ENCODE measurements at regions not wholly inside any gene's neighbourhood (a gene's known extent, or its start where the extent isn't known, plus 50 kb on each side); places are given as distances from the start of the nearest gene placed in this dataset.
"Not testable (repeated sequence)": the region's sequence is repeated elsewhere in the genome, so short reads cannot be mapped to it uniquely, and the experiment has no call there.

DNA sequence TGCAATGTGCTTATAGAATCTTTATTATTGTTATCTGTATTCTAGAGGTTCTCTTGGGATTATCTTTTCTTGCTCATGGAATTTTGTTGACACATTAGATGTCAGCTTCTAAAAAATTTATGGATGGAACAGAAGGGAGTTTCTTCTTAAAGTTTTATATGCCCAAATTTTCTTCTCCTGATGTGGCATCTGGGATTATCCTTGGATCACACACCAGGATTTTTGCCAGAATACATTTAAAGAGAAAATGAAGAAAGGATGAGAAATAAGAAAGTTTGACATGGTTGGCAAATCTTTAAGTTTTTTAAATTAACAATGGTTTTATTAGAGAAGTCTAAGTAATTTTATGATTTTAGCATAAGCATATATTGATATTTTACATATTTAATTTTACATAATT is 706.7 kb upstream of the TMEFF2 start:
- H3K4me3 Mint-ChIP-seq: no peak overlapping the region
- intact Hi-C loops (cut with micrococcal nuclease): no loop called here
- ATAC-seq (ENCODE audit: low read depth) (no peak), DNase-seq (no peak)
- Histone ChIP-seq H3K4me1 (ENCODE audit: control insufficient read depth in 2 of 2, insufficient read depth in 2 of 2, low read length in 2 of 2) (no peaks in the 10 kb centered on the region), H3K79me2 (ENCODE audit: control insufficient read depth, insufficient read depth, low read length) (no peaks in the 10 kb centered on the region), H3K4me2 (replicated peaks; ENCODE audit: low read depth, low read length, poor library complexity, severe bottlenecking) (no peak overlapping the region), H3K9me3 (ENCODE audit: control extremely low read depth in 1 of 3, control insufficient read depth in 2 of 3, insufficient read depth in 1 of 3, low read length in 2 of 3) (peaks cover 0 to 1% (median 0%) of the 10 kb centered on the region in 3 donors), H2AFZ (ENCODE audit: insufficient read depth, low read depth, low read length, poor library complexity, severe bottlenecking) (no peak overlapping the region), H3K27me3 (replicated peaks in 1 of 4; ENCODE audit: control extremely low read depth in 1 of 4, control insufficient read depth in 3 of 4, insufficient read depth in 4 of 4, low read length in 3 of 4) (no peaks in the 10 kb centered on the region), H3K27ac (ENCODE audit: low read length in 2 of 2) (no peak overlapping the region), H4K20me1 (ENCODE audit: control insufficient read depth, insufficient read depth, low read length, poor library complexity, severe bottlenecking) (no peaks in the 10 kb centered on the region), H3K9ac (ENCODE audit: low read length) (no peak overlapping the region), H3K36me3 (replicated peaks in 1 of 2; ENCODE audit: control extremely low read depth in 1 of 2, control insufficient read depth in 1 of 2, extremely low read depth in 1 of 2, insufficient read depth in 2 of 2, low read length in 1 of 2) (no peaks in the 10 kb centered on the region), H3K4me3 (ENCODE audit: control extremely low read depth in 1 of 5, extremely low read depth in 1 of 5, insufficient read depth in 1 of 5, low read depth in 2 of 5, low read length in 4 of 5) (no peak overlapping the region)
- no peak for TF ChIP-seq EZH2 (IDR thresholded peaks at IDR 0.05; ENCODE audit: borderline replicate concordance, insufficient read depth, low read depth, low read length, poor library complexity, severe bottlenecking)
- TF ChIP-seq, protein P1, sequence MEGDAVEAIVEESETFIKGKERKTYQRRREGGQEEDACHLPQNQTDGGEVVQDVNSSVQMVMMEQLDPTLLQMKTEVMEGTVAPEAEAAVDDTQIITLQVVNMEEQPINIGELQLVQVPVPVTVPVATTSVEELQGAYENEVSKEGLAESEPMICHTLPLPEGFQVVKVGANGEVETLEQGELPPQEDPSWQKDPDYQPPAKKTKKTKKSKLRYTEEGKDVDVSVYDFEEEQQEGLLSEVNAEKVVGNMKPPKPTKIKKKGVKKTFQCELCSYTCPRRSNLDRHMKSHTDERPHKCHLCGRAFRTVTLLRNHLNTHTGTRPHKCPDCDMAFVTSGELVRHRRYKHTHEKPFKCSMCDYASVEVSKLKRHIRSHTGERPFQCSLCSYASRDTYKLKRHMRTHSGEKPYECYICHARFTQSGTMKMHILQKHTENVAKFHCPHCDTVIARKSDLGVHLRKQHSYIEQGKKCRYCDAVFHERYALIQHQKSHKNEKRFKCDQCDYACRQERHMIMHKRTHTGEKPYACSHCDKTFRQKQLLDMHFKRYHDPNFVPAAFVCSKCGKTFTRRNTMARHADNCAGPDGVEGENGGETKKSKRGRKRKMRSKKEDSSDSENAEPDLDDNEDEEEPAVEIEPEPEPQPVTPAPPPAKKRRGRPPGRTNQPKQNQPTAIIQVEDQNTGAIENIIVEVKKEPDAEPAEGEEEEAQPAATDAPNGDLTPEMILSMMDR (IDR thresholded peaks at IDR 0.05): no peak
- H3K4me1 Mint-ChIP-seq: no peaks in the 10 kb centered on the region
- ChIA-PET CTCF (no interaction called here), POLR2A (no interaction called here)
- no peaks in the 10 kb centered on the region for H3K27me3 Mint-ChIP-seq
- H3K9me3 Mint-ChIP-seq (ENCODE audit: insufficient read depth): no peaks in the 10 kb centered on the region
- no peak overlapping the region for H3K27ac Mint-ChIP-seq

DNA sequence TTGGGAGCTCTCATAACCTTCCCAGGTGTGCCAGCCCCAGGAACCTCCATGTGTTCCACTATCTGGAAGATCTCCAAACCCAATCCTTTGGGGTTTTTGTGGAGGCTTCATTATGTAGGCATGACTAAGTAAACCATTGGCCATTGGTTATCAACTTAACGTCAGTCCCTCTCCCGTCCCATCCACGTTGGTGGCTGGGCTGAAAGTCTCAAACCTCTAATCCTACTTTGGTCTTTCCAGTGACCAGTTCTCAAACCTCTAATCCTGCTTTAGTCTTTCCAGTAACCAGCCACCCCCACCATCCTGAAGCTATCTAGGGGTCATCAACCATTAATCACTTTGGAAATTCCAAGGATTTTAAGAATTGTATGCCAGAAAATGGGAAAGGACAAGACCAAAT is 704.7 kb upstream of the TMEFF2 start:
- Histone ChIP-seq H3K9me3 (ENCODE audit: control extremely low read depth in 1 of 3, control insufficient read depth in 2 of 3, insufficient read depth in 1 of 3, low read length in 2 of 3) (peaks cover 0 to 1% (median 0%) of the 10 kb centered on the region in 3 donors), H3K27me3 (replicated peaks in 1 of 4; ENCODE audit: control extremely low read depth in 1 of 4, control insufficient read depth in 3 of 4, insufficient read depth in 4 of 4, low read length in 3 of 4) (no peaks in the 10 kb centered on the region), H4K20me1 (ENCODE audit: control insufficient read depth, insufficient read depth, low read length, poor library complexity, severe bottlenecking) (no peaks in the 10 kb centered on the region), H3K9ac (ENCODE audit: low read length) (no peak overlapping the region), H3K27ac (ENCODE audit: low read length in 2 of 2) (no peak overlapping the region), H3K36me3 (replicated peaks in 1 of 2; ENCODE audit: control extremely low read depth in 1 of 2, control insufficient read depth in 1 of 2, extremely low read depth in 1 of 2, insufficient read depth in 2 of 2, low read length in 1 of 2) (no peaks in the 10 kb centered on the region), H3K4me3 (ENCODE audit: control extremely low read depth in 1 of 5, extremely low read depth in 1 of 5, insufficient read depth in 1 of 5, low read depth in 2 of 5, low read length in 4 of 5) (no peak overlapping the region), H3K4me1 (ENCODE audit: control insufficient read depth in 2 of 2, insufficient read depth in 2 of 2, low read length in 2 of 2) (no peaks in the 10 kb centered on the region), H3K4me2 (replicated peaks; ENCODE audit: low read depth, low read length, poor library complexity, severe bottlenecking) (no peak overlapping the region), H2AFZ (ENCODE audit: insufficient read depth, low read depth, low read length, poor library complexity, severe bottlenecking) (no peak overlapping the region), H3K79me2 (ENCODE audit: control insufficient read depth, insufficient read depth, low read length) (no peaks in the 10 kb centered on the region)
- Mint-ChIP-seq H3K4me1 (no peaks in the 10 kb centered on the region), H3K27me3 (no peaks in the 10 kb centered on the region), H3K27ac (no peak overlapping the region), H3K9me3 (ENCODE audit: insufficient read depth) (no peaks in the 10 kb centered on the region), H3K4me3 (no peak overlapping the region)
- ChIA-PET POLR2A (no interaction called here), CTCF (no interaction called here)
- TF ChIP-seq EZH2 (IDR thresholded peaks at IDR 0.05; ENCODE audit: borderline replicate concordance, insufficient read depth, low read depth, low read length, poor library complexity, severe bottlenecking): no peak
- TF ChIP-seq, protein P1 (IDR thresholded peaks at IDR 0.05): no peak
- ATAC-seq (ENCODE audit: low read depth) (no peak), DNase-seq (no peak)
- intact Hi-C loops (cut with micrococcal nuclease): no loop called here
- WGBS (ENCODE audit: insufficient coverage): 94% methylated on average over 2 of the region's 3 CpGs

DNA sequence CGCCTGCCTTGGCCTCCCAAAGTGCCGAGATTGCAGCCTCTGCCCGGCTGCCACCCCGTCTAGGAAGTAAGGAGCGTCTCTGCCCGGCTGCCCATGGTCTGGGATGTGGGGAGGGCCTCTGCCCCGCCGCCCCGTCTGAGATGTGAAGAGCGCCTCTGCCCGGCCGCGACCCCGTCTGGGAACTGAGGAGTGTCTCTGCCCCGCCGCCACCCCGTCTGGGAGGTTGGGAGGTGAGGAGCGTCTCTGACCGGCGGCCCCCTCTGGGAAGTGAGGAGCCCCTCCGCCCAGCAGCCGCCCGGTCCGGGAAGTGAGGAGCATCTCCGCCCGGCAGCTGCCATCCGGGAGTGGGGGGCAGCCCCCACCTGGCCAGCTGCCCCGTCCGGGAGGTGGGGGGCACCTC is 699.2 kb upstream of the TMEFF2 start:
- not testable (repeated sequence) for DNase-seq; H3K27ac ChIP-seq (ENCODE audit: low read length in 2 of 2)

More for the DNA sequence above, 699.2 kb upstream of the TMEFF2 start:
- H3K27me3 Mint-ChIP-seq; H3K4me1 Mint-ChIP-seq; CTCF ChIA-PET; H3K27ac Mint-ChIP-seq; H3K4me3 ChIP-seq (ENCODE audit: control extremely low read depth in 1 of 5, extremely low read depth in 1 of 5, insufficient read depth in 1 of 5, low read depth in 2 of 5, low read length in 4 of 5); POLR2A ChIA-PET; H3K9me3 Mint-ChIP-seq (ENCODE audit: insufficient read depth); ATAC-seq (ENCODE audit: low read depth); H3K79me2 ChIP-seq (ENCODE audit: control insufficient read depth, insufficient read depth, low read length); H3K4me1 ChIP-seq (ENCODE audit: control insufficient read depth in 2 of 2, insufficient read depth in 2 of 2, low read length in 2 of 2); H2AFZ ChIP-seq (ENCODE audit: insufficient read depth, low read depth, low read length, poor library complexity, severe bottlenecking); H3K9ac ChIP-seq (ENCODE audit: low read length); H3K4me3 Mint-ChIP-seq; intact Hi-C loops (cut with micrococcal nuclease); H3K9me3 ChIP-seq (ENCODE audit: control extremely low read depth in 1 of 3, control insufficient read depth in 2 of 3, insufficient read depth in 1 of 3, low read length in 2 of 3); H3K27me3 ChIP-seq (replicated peaks in 1 of 4; ENCODE audit: control extremely low read depth in 1 of 4, control insufficient read depth in 3 of 4, insufficient read depth in 4 of 4, low read length in 3 of 4); H3K4me2 ChIP-seq (replicated peaks; ENCODE audit: low read depth, low read length, poor library complexity, severe bottlenecking); H3K36me3 ChIP-seq (replicated peaks in 1 of 2; ENCODE audit: control extremely low read depth in 1 of 2, control insufficient read depth in 1 of 2, extremely low read depth in 1 of 2, insufficient read depth in 2 of 2, low read length in 1 of 2); H4K20me1 ChIP-seq (ENCODE audit: control insufficient read depth, insufficient read depth, low read length, poor library complexity, severe bottlenecking): not testable (repeated sequence)
- WGBS (ENCODE audit: insufficient coverage): 97% methylated on average over 24 of the region's 29 CpGs

Measured in B cell (primary cell).